ENCODE measurements at regions not wholly inside any gene's neighbourhood (a gene's known extent, or its start where the extent isn't known, plus 50 kb on each side); places are given as distances from the start of the nearest gene placed in this dataset.

DNA sequence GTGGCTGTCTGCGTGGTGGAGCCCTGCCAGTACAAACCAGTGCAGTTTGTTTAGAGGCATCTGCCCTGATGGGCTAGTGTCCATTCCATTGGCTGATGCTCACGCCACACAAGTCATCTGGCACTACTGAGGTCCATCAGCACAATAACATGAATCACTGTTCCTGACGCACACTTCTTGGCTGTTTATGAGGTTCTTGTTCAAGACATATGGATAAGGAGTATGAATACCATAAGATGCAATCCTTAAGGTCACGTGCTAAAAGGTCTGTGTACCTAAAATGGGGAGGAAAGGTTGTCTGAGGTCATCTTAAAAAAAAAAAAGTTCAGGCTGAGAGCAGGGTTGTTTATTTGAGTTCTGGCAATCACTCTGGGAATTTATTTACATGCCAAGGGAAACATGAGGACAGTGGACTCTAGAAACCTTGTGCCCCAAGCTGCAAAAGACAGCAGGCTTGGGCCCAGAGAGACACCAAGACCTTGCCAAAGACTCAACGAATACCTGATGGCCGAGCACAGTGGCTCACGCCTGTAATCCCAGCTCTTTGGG, 54.1 kb upstream of the SHLD1 start:
- no peak overlapping the region for H3K27ac ChIP-seq (ENCODE audit: low read depth in 2 of 2, low read length in 1 of 2)
- H3K9ac ChIP-seq = no peak overlapping the region
- H3K79me2 ChIP-seq (ENCODE audit: insufficient read depth) = no peaks in the 10 kb centered on the region
- H3K4me3 ChIP-seq (ENCODE audit: low read depth in 2 of 2, low read length in 1 of 2) = no peak overlapping the region
- H4K20me1 ChIP-seq (ENCODE audit: insufficient read depth) = no peaks in the 10 kb centered on the region
- ChIA-PET POLR2A (no interaction called here), CTCF (interaction anchor here (0.6 to 1.5 kb wide), 2 partner anchors 10 to 52 kb away, joined by 3 to 4 read pairs; no protein-coding TSS in a partner anchor)
- no peaks in the 10 kb centered on the region for H3F3A ChIP-seq (replicated peaks; ENCODE audit: insufficient read depth)
- H3K27me3 ChIP-seq (ENCODE audit: insufficient read depth) = no peaks in the 10 kb centered on the region; the same call in 1 of the 2 replicates
- no peak overlapping the region for H2AFZ ChIP-seq (ENCODE audit: low read depth)
- H3K4me2 ChIP-seq = no peak overlapping the region
- no peaks in the 10 kb centered on the region for H3K9me2 ChIP-seq
- no peaks in the 10 kb centered on the region for H3K4me1 ChIP-seq (ENCODE audit: control insufficient read depth in 1 of 2, insufficient read depth in 2 of 2, low read depth in 1 of 2, low read length in 1 of 2)
- no peak for DNase-seq
- no peak for TF ChIP-seq REST (IDR thresholded peaks at IDR 0.05; ENCODE audit: low read depth, low read length)
- TF ChIP-seq GABPA (IDR thresholded peaks at IDR 0.05; ENCODE audit: low read depth) = no peak
- TF ChIP-seq, protein P1, sequence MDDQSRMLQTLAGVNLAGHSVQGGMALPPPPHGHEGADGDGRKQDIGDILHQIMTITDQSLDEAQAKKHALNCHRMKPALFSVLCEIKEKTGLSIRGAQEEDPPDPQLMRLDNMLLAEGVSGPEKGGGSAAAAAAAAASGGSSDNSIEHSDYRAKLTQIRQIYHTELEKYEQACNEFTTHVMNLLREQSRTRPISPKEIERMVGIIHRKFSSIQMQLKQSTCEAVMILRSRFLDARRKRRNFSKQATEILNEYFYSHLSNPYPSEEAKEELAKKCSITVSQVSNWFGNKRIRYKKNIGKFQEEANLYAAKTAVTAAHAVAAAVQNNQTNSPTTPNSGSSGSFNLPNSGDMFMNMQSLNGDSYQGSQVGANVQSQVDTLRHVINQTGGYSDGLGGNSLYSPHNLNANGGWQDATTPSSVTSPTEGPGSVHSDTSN (IDR thresholded peaks at IDR 0.05) = peak; percentile 55
- no peaks in the 10 kb centered on the region for H3K9me3 ChIP-seq
- H3K36me3 ChIP-seq (replicated peaks in 1 of 2; ENCODE audit: control insufficient read depth in 1 of 2, insufficient read depth in 2 of 2, low read length in 1 of 2) = no peaks in the 10 kb centered on the region
- WGBS (ENCODE audit: low lambda C conversion rate) = 59% methylated on average over 7 of the region's 7 CpGs

GRCh38 chr20:5691918-5692618, 58.1 kb upstream of the SHLD1 start:
- WGBS (ENCODE audit: low lambda C conversion rate) = 92% methylated on average over 9 of the region's 9 CpGs
- Histone ChIP-seq H3K36me3 (replicated peaks in 1 of 2; ENCODE audit: control insufficient read depth in 1 of 2, insufficient read depth in 2 of 2, low read length in 1 of 2) (no peaks in the 10 kb centered on the region), H3K9me3 (no peaks in the 10 kb centered on the region), H3K4me1 (ENCODE audit: control insufficient read depth in 1 of 2, insufficient read depth in 2 of 2, low read depth in 1 of 2, low read length in 1 of 2) (peaks cover 0 to 2% of the 10 kb centered on the region in 2 experiments; a peak in 1 of 4 replicates), H3K79me2 (ENCODE audit: insufficient read depth) (no peaks in the 10 kb centered on the region), H3F3A (replicated peaks; ENCODE audit: insufficient read depth) (no peaks in the 10 kb centered on the region), H3K9ac (no peak overlapping the region), H3K27me3 (ENCODE audit: insufficient read depth) (no peaks in the 10 kb centered on the region), H2AFZ (ENCODE audit: low read depth) (no peak overlapping the region), H3K27ac (ENCODE audit: low read depth in 2 of 2, low read length in 1 of 2) (no peak overlapping the region), H3K9me2 (no peaks in the 10 kb centered on the region), H3K4me2 (no peak overlapping the region), H4K20me1 (ENCODE audit: insufficient read depth) (no peaks in the 10 kb centered on the region), H3K4me3 (ENCODE audit: low read depth in 2 of 2, low read length in 1 of 2) (no peak overlapping the region)
- TF ChIP-seq TEAD4 (IDR thresholded peaks at IDR 0.05; ENCODE audit: borderline replicate concordance, insufficient read depth) = no peak
- DNase-seq = no peak
- POLR2A ChIA-PET = no interaction called here
- CTCF ChIA-PET = no interaction called here

DNA sequence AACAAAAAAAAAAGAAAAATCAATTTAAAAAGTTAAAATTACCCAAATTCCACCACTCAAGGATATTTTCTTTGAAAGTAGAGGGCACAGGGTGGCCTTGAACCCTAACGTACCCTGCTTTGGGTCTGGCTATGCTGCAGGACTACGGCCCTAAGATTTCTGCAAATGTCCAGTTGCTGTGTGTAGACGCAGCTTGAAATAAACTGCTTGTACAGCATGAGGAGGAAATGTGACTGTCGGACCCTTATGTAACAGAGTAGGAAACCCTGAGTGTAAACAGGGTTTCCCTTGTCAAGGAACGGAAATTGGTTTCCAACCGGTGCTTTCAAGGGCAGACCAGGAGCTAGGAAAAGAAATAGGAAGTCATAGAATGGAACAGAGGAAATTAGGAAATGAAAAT, 60.7 kb upstream of the SHLD1 start:
- POLR2A ChIA-PET = no interaction called here
- Histone ChIP-seq H3K4me1 (ENCODE audit: control insufficient read depth in 1 of 2, insufficient read depth in 2 of 2, low read depth in 1 of 2, low read length in 1 of 2) (peaks cover 0 to 2% of the 10 kb centered on the region in 2 experiments; a peak in 1 of 4 replicates), H3K4me2 (no peak overlapping the region), H3F3A (replicated peaks; ENCODE audit: insufficient read depth) (no peaks in the 10 kb centered on the region), H3K79me2 (ENCODE audit: insufficient read depth) (no peaks in the 10 kb centered on the region), H3K27me3 (ENCODE audit: insufficient read depth) (no peaks in the 10 kb centered on the region), H3K4me3 (ENCODE audit: low read depth in 2 of 2, low read length in 1 of 2) (no peak overlapping the region), H3K36me3 (replicated peaks in 1 of 2; ENCODE audit: control insufficient read depth in 1 of 2, insufficient read depth in 2 of 2, low read length in 1 of 2) (no peaks in the 10 kb centered on the region), H3K9me3 (no peaks in the 10 kb centered on the region), H3K27ac (ENCODE audit: low read depth in 2 of 2, low read length in 1 of 2) (no peak overlapping the region), H4K20me1 (ENCODE audit: insufficient read depth) (no peaks in the 10 kb centered on the region), H3K9me2 (no peaks in the 10 kb centered on the region), H3K9ac (no peak overlapping the region), H2AFZ (ENCODE audit: low read depth) (no peak overlapping the region)
- CTCF ChIA-PET = no interaction called here
- WGBS (ENCODE audit: low lambda C conversion rate) = 86% methylated on average over 6 of the region's 6 CpGs
- DNase-seq = no peak
- TF ChIP-seq MXI1 (IDR thresholded peaks at IDR 0.05; ENCODE audit: low read depth, low read length) (no peak), JUND (IDR thresholded peaks at IDR 0.05) (no peak), ZBTB33 (IDR thresholded peaks at IDR 0.05; ENCODE audit: borderline replicate concordance, low read depth) (no peak), USF1 (IDR thresholded peaks at IDR 0.05; ENCODE audit: borderline replicate concordance, low read depth) (no peak), FOXM1 (IDR thresholded peaks at IDR 0.05; ENCODE audit: low read depth) (no peak), POLR2AphosphoS5 (IDR thresholded peaks at IDR 0.05; ENCODE audit: low read depth, low read length) (no peak)
- TF ChIP-seq, protein P2, sequence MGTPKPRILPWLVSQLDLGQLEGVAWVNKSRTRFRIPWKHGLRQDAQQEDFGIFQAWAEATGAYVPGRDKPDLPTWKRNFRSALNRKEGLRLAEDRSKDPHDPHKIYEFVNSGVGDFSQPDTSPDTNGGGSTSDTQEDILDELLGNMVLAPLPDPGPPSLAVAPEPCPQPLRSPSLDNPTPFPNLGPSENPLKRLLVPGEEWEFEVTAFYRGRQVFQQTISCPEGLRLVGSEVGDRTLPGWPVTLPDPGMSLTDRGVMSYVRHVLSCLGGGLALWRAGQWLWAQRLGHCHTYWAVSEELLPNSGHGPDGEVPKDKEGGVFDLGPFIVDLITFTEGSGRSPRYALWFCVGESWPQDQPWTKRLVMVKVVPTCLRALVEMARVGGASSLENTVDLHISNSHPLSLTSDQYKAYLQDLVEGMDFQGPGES (IDR thresholded peaks at IDR 0.05; ENCODE audit: low read depth, low read length) = no peak

Data from SK-N-SH (cell line).